Liver (tissue), 8 donors: ENCODE measurements at regions not wholly inside any gene's neighbourhood (a gene's known extent, or its start where the extent isn't known, plus 50 kb on each side); places are given as distances from the start of the nearest gene placed in this dataset.

Source experiments
- DNase-seq: peaks from one replicate; pipeline ENCODE4 v3.0.0-alpha.2; 2017; ENCODE audit warnings: low spot score
- H3K27ac ChIP-seq, 2 donors: one replicate each; pipeline ENCODE4 v1.7.0; 2013; ENCODE audit warnings: inconsistent platforms in 2 of 2, low read length in 2 of 2, control low read depth in 1 of 2, low read depth in 1 of 2, mild to moderate bottlenecking in 1 of 2
- H3K27me3 ChIP-seq, 4 donors: one replicate each; pipeline versions ENCODE4 v1.6.1 to v1.7.0; 2013; ENCODE audit warnings: low read length in 3 of 4, inconsistent platforms in 1 of 4, mild to moderate bottlenecking in 1 of 4, moderate library complexity in 1 of 4; ENCODE audit not compliant: control insufficient read depth in 4 of 4, insufficient read depth in 4 of 4
- H3K36me3 ChIP-seq, 4 donors: one replicate each; pipeline versions ENCODE4 v1.6.1 to v1.7.0; 2013; ENCODE audit warnings: low read length in 3 of 4, mild to moderate bottlenecking in 3 of 4, low read depth in 1 of 4, moderate library complexity in 1 of 4; ENCODE audit not compliant: control insufficient read depth in 4 of 4, insufficient read depth in 3 of 4
- H3K4me1 ChIP-seq, 4 donors: one replicate each; pipeline versions ENCODE4 v1.6.1 to v1.7.0; 2013; ENCODE audit warnings: low read length in 3 of 4, mild to moderate bottlenecking in 3 of 4, moderate library complexity in 1 of 4; ENCODE audit not compliant: control insufficient read depth in 4 of 4, insufficient read depth in 4 of 4
- H3K4me3 ChIP-seq, 3 donors: one replicate each; pipeline versions ENCODE4 v1.6.1 to v1.7.0; 2013; ENCODE audit warnings: low read length in 3 of 3, control low read depth in 1 of 3, low read depth in 1 of 3, mild to moderate bottlenecking in 1 of 3
- H3K9ac ChIP-seq, 2 donors: one replicate each; pipeline ENCODE4 v1.7.0; 2013; ENCODE audit warnings: low read length in 2 of 2, mild to moderate bottlenecking in 2 of 2, moderate library complexity in 2 of 2, control low read depth in 1 of 2, low read depth in 1 of 2
- H3K9me3 ChIP-seq, 4 donors: one replicate each; pipeline versions ENCODE4 v1.6.1 to v1.7.0; 2013; ENCODE audit warnings: low read length in 3 of 4; ENCODE audit not compliant: control insufficient read depth in 4 of 4
- ATF3 ChIP-seq: IDR thresholded peaks from 2 replicates; pipeline ENCODE4 v1.6.1; 2016; ENCODE audit warnings: antibody characterized with exemption
- CTCF ChIP-seq: fragments of 150-350 bp; IDR thresholded peaks from 2 replicates; pipeline ENCODE4 v1.5.1; 2017; ENCODE audit warnings: improper control_type of control experiment, low read depth, low read length; ENCODE audit not compliant: missing input control
- EGR1 ChIP-seq, 2 donors: IDR thresholded peaks; 2 replicates each; pipeline ENCODE4 v1.6.1; 2016 to 2018; ENCODE audit warnings: antibody characterized with exemption in 2 of 2, low read depth in 2 of 2
- FOXA1 ChIP-seq: IDR thresholded peaks from 2 replicates; pipeline ENCODE4 v1.6.1; 2016; ENCODE audit warnings: antibody characterized with exemption
- FOXA2 ChIP-seq: IDR thresholded peaks from 2 replicates; pipeline ENCODE4 v1.6.1; 2016; ENCODE audit warnings: antibody characterized with exemption
- GABPA ChIP-seq, 2 donors: IDR thresholded peaks in 1 of 2; conservative IDR thresholded peaks in 1 of 2; 2 replicates each; pipeline ENCODE4 v1.6.1; 2016; ENCODE audit warnings: antibody characterized with exemption in 2 of 2, mild to moderate bottlenecking in 1 of 2, moderate library complexity in 1 of 2
- HNF4A ChIP-seq, 2 donors: conservative IDR thresholded peaks; 2 replicates each; pipeline ENCODE4 v1.6.1; 2016; ENCODE audit warnings: antibody characterized with exemption in 2 of 2, mild to moderate bottlenecking in 2 of 2
- HNF4G ChIP-seq: IDR thresholded peaks from 2 replicates; pipeline ENCODE4 v1.6.1; 2016; ENCODE audit warnings: antibody characterized with exemption
- JUND ChIP-seq, 2 donors: IDR thresholded peaks; 2 replicates each; pipeline ENCODE4 v1.6.1; 2016; ENCODE audit warnings: antibody characterized with exemption in 2 of 2
- NR2F2 ChIP-seq: IDR thresholded peaks from 2 replicates; pipeline ENCODE4 v1.6.1; 2016; ENCODE audit warnings: antibody characterized with exemption
- RAD21 ChIP-seq, 2 donors: IDR thresholded peaks; 2 replicates each; pipeline ENCODE4 v1.6.1; 2016; ENCODE audit warnings: antibody characterized with exemption in 2 of 2, mild to moderate bottlenecking in 2 of 2
- REST ChIP-seq: IDR thresholded peaks from 2 replicates; pipeline ENCODE4 v1.6.1; 2016; ENCODE audit warnings: antibody characterized with exemption, mild to moderate bottlenecking
- RXRA ChIP-seq, 2 donors: IDR thresholded peaks; 2 replicates each; pipeline ENCODE4 v1.6.1; 2017 to 2018; ENCODE audit warnings: antibody characterized with exemption in 2 of 2, mild to moderate bottlenecking in 1 of 2
- SP1 ChIP-seq: IDR thresholded peaks from 2 replicates; pipeline ENCODE4 v1.6.1; 2018; ENCODE audit warnings: antibody characterized with exemption, mild to moderate bottlenecking
- YY1 ChIP-seq: IDR thresholded peaks from 2 replicates; pipeline ENCODE4 v1.6.1; 2016; ENCODE audit warnings: antibody characterized with exemption, mild to moderate bottlenecking
- ZBTB33 ChIP-seq: IDR thresholded peaks from 2 replicates; pipeline ENCODE4 v1.6.1; 2016; ENCODE audit warnings: antibody characterized with exemption
- WGBS: extraction: QIAGEN DNeasy Blood & Tissue Kit; methylation state at CpG from one replicate; pipeline ENCODE4 v1.1.7; 2013; 5-methylcytosine and 5-hydroxymethylcytosine counted together
- TF ChIP-seq, protein P1 (sequence below): IDR thresholded peaks from 2 replicates; pipeline ENCODE4 v1.6.1; 2016; ENCODE audit warnings: antibody characterized with exemption
- donor health status: healthy.
- donor health status: healthy.
- donor health status: healthy.
- donor health status: healthy.
- donor health status: healthy.

DNA sequence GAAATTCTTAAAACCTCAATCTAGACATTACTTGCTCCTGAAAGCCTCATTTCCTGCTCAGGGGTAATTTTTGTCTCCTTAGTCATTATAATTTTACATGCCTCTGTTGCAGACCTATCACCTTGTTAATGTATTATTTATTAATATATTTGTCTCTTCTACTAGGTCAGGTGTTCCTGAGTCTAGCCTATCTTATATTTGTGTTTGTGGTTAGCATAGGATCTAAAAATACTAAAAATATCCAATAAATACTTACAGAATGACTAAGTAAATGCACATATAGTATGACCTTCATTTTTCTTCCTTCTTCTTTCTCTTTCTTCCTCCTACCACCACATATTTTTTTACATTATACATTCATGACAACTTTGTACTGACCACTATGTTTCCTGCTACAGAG is 268.9 kb upstream of the HS3ST5 start:
- no peak for DNase-seq
- TF ChIP-seq JUND (IDR thresholded peaks at IDR 0.05) (no peak), HNF4G (no peak), GABPA (IDR thresholded peaks at IDR 0.05 in 1 of 2, conservative IDR thresholded peaks at IDR 0.05 in 1 of 2) (no peak), RXRA (IDR thresholded peaks at IDR 0.05) (no peak), FOXA1 (no peak), RAD21 (IDR thresholded peaks at IDR 0.05) (no peak), REST (no peak), ZBTB33 (no peak), FOXA2 (no peak), HNF4A (conservative IDR thresholded peaks at IDR 0.05) (no peak), CTCF (no peak), NR2F2 (no peak)
- TF ChIP-seq, protein P1, sequence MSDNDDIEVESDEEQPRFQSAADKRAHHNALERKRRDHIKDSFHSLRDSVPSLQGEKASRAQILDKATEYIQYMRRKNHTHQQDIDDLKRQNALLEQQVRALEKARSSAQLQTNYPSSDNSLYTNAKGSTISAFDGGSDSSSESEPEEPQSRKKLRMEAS = no peak
- Histone ChIP-seq H3K4me3 (no peak overlapping the region), H3K36me3 (no peaks in the 10 kb centered on the region), H3K27me3 (no peaks in the 10 kb centered on the region), H3K9ac (no peak overlapping the region), H3K4me1 (no peaks in the 10 kb centered on the region), H3K9me3 (no peaks in the 10 kb centered on the region), H3K27ac (no peak overlapping the region)

DNA sequence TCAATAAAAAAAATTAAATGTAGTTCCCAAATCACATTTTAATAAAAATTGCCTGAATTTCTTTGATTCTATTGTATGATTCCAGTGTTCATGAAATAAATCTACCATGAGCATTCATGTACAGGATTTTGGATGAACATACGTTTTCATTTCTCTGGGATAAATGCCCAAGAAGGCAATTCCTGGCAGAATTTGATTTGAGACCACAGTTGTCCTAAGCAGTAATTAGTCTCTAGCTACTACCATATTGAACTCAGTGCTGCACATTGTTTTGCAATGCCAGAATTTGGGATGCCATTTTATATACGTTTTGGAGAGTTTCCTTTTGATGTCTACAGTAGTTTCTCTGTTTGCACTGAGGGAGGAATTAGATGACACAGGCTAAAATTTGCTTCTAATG is 265.3 kb upstream of the HS3ST5 start:
- H3K4me1 ChIP-seq = no peaks in the 10 kb centered on the region
- DNase-seq = no peak
- WGBS = 55% methylated on average over 2 of the region's 2 CpGs
- no peaks in the 10 kb centered on the region for H3K9me3 ChIP-seq
- no peak overlapping the region for H3K27ac ChIP-seq
- no peaks in the 10 kb centered on the region for H3K36me3 ChIP-seq
- H3K27me3 ChIP-seq = no peaks in the 10 kb centered on the region
- no peak overlapping the region for H3K4me3 ChIP-seq
- no peak overlapping the region for H3K9ac ChIP-seq
- TF ChIP-seq RXRA (IDR thresholded peaks at IDR 0.05) = no peak
- TF ChIP-seq RAD21 (IDR thresholded peaks at IDR 0.05) = no peak
- TF ChIP-seq ZBTB33 = no peak
- TF ChIP-seq FOXA2 = no peak
- TF ChIP-seq, protein P1 = no peak
- no peak for TF ChIP-seq REST
- no peak for TF ChIP-seq FOXA1
- no peak for TF ChIP-seq HNF4G
- TF ChIP-seq HNF4A (conservative IDR thresholded peaks at IDR 0.05) = no peak
- TF ChIP-seq YY1 = no peak
- no peak for TF ChIP-seq JUND (IDR thresholded peaks at IDR 0.05)
- TF ChIP-seq NR2F2 = no peak
- TF ChIP-seq SP1 = no peak
- TF ChIP-seq ATF3 = no peak
- no peak for TF ChIP-seq EGR1 (IDR thresholded peaks at IDR 0.05; ENCODE audit: low read depth in 2 of 2)
